ENCODE measurements at regions not wholly inside any gene's neighbourhood (a gene's known extent, or its start where the extent isn't known, plus 50 kb on each side); places are given as distances from the start of the nearest gene placed in this dataset.

- TF ChIP-seq CTCF (IDR thresholded peaks at IDR 0.05) (no peak), POLR2A (IDR thresholded peaks at IDR 0.05) (no peak)
These were observed 971.6 kb upstream of the MBL2 start for GRCh38 chr10:53744176-53744575.
